ENCODE measurements at regions not wholly inside any gene's neighbourhood (a gene's known extent, or its start where the extent isn't known, plus 50 kb on each side); places are given as distances from the start of the nearest gene placed in this dataset.

GRCh38 chr2:5986801-5987787, 294.9 kb downstream of the SOX11 start:
- DNase-seq (ENCODE audit: low read depth in 2 of 2): no peak

GRCh38 chr2:5988120-5988519, 295.9 kb downstream of the SOX11 start:
- DNase-seq (ENCODE audit: low read depth in 2 of 2): no peak

- DNase-seq (ENCODE audit: low read depth in 2 of 2): no peak
Observed at GRCh38 chr2:5990086-5990485, 297.9 kb downstream of the SOX11 start.

- DNase-seq (ENCODE audit: low read depth in 2 of 2): no peak
Observed at GRCh38 chr2:5991305-5991968, 299.3 kb downstream of the SOX11 start.

- DNase-seq (ENCODE audit: low read depth in 2 of 2): no peak
Observed at GRCh38 chr2:5995832-5996231, 303.6 kb downstream of the SOX11 start.

GRCh38 chr2:6008186-6008585, 316.0 kb downstream of the SOX11 start:
- no peak for DNase-seq (ENCODE audit: low read depth in 2 of 2)

- no peak for DNase-seq (ENCODE audit: low read depth in 2 of 2)
Observed at GRCh38 chr2:6008726-6009125, 316.5 kb downstream of the SOX11 start.

GRCh38 chr2:6010163-6010562, 318.0 kb downstream of the SOX11 start:
- no peak for DNase-seq (ENCODE audit: low read depth in 2 of 2)

- DNase-seq (ENCODE audit: low read depth in 2 of 2): no peak
Observed at GRCh38 chr2:6011921-6012320, 319.7 kb downstream of the SOX11 start.

GRCh38 chr2:6017736-6018286, 325.6 kb downstream of the SOX11 start:
- DNase-seq (ENCODE audit: low read depth in 2 of 2): no peak

GRCh38 chr2:6024229-6024628, 332.0 kb downstream of the SOX11 start:
- DNase-seq (ENCODE audit: low read depth in 2 of 2): no peak

GRCh38 chr2:6024784-6025183, 332.6 kb downstream of the SOX11 start:
- no peak for DNase-seq (ENCODE audit: low read depth in 2 of 2)

- DNase-seq (ENCODE audit: low read depth in 2 of 2): no peak
Observed at GRCh38 chr2:6025391-6025790, 333.2 kb downstream of the SOX11 start.

- no peak for DNase-seq (ENCODE audit: low read depth in 2 of 2)
Observed at GRCh38 chr2:6027066-6027465, 334.9 kb downstream of the SOX11 start.

GRCh38 chr2:6031200-6031867, 339.1 kb downstream of the SOX11 start:
- no peak for DNase-seq (ENCODE audit: low read depth in 2 of 2)

GRCh38 chr2:6036211-6036610, 344.0 kb downstream of the SOX11 start:
- DNase-seq (ENCODE audit: low read depth in 2 of 2): no peak

- DNase-seq (ENCODE audit: low read depth in 2 of 2): no peak
Observed at GRCh38 chr2:6043238-6043637, 351.1 kb downstream of the SOX11 start.

GRCh38 chr2:6052649-6053048, 360.5 kb downstream of the SOX11 start:
- DNase-seq (ENCODE audit: low read depth in 2 of 2): no peak

GRCh38 chr2:6053743-6054142, 361.6 kb downstream of the SOX11 start:
- no peak for DNase-seq (ENCODE audit: low read depth in 2 of 2)

GRCh38 chr2:6054161-6054671, 362.0 kb downstream of the SOX11 start:
- DNase-seq (ENCODE audit: low read depth in 2 of 2): no peak

GRCh38 chr2:6060992-6061663, 368.9 kb downstream of the SOX11 start:
- no peak for DNase-seq (ENCODE audit: low read depth in 2 of 2)
